SK-MEL-5 (cell line): ENCODE measurements at regions not wholly inside any gene's neighbourhood (a gene's known extent, or its start where the extent isn't known, plus 50 kb on each side); places are given as distances from the start of the nearest gene placed in this dataset.

Experiments used
- DNase-seq: peaks from one replicate; pipeline ENCODE4 v3.0.0-alpha.2; 2016; ENCODE audit warnings: low read depth, low spot score
- in situ Hi-C: cut with HindIII; loops from 2 replicates; pipeline ENCODE4 v1.10.0; 2016; ENCODE audit warnings: low sequenced_read_pairs, high pct_unique_total_duplicates, low pct_unique_long_range_greater_than_20kb

DNA sequence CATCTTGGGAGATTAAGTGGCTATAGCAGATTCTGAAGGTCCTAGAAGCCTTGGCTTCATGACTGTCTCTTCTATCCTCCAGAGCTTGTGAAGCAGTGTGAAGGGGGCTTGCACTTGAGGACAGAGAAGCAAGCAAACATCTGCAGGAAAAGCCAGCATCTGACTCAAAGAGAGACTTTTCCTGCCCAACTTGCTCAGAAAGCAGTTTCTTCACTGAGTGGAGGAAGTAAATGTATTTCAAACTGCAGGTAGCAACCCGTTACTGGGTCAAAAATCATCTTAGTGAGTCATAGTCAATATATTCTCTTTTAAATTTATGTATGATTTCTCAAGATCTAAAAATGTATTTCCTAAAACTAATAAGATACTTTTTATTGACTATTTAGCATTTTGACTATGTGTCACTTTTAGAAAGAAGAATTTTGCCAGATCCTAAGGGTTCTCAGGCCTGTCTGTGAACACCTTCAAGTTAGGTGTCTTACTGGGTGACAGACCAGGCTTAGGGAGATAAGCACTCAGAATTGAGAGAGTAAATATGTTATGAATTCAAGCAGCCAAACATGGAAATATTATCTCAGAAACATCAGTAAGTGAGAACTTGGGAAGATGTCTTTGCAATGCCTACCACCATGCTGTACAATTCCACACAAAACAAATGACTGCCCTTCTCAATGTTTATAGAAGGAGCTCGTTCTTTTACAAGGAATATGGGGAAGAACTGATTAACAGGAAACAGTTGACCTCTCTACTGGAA is 72.6 kb upstream of the DMAC1 start:
- in situ Hi-C loops = no loop called here
- no peak for DNase-seq

GRCh38 chr9:7869340-7869739 is 69.8 kb upstream of the DMAC1 start:
- DNase-seq = no peak

DNA sequence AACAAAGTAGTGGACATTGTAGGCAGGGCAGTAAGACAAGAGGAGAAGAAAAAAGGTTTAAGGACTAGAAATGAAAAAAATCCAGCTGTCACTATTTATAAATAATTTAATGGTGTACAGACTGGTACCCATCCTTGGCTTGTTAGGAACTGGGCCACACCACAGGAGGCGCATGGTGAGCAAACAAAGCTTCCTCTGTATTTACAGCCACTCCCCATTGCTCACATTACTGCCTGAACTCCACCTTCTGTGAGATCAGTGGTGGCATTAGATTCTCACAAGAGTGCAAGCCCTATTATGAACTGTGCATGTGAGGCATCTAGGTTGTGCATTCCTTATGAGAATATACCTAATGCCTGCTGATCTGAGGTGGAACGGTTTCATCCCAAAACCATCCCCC is 62.6 kb upstream of the DMAC1 start:
- DNase-seq = peak; percentile 3
- in situ Hi-C loops = no loop called here

More at GRCh38 chr9:7869340-7869739, 69.8 kb upstream of the DMAC1 start:
- in situ Hi-C loops = no loop called here

- no peak for DNase-seq
- in situ Hi-C loops = no loop called here
Observed at GRCh38 chr9:7861086-7861485, 61.5 kb upstream of the DMAC1 start.

- DNase-seq = no peak
- in situ Hi-C loops = no loop called here
Observed at GRCh38 chr9:7860335-7860709, 60.7 kb upstream of the DMAC1 start.

GRCh38 chr9:7859701-7860334 is 60.2 kb upstream of the DMAC1 start:
- in situ Hi-C loops = no loop called here
- DNase-seq = no peak

- no peak for DNase-seq
- in situ Hi-C loops = no loop called here
Observed at GRCh38 chr9:7858166-7858565, 58.6 kb upstream of the DMAC1 start.

DNA sequence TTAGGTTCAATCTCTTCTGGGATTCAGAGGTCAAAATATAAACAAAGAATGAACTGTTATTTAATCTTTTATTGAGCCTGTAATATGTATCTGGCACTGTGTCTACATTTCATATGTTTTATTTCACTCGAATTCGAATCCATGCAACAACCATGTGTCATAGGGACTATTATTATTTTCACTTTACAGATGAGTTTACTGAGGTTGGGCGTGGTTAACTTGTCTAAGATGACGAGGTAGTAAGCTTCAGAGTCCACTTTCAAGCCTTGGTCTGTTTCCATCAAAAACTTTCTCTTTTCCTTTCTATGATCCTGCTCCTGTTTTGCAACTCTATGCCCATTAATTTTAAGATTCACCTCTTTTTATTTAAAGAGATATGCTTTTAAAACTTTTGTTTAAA is 55.2 kb upstream of the DMAC1 start:
- in situ Hi-C loops = no loop called here
- no peak for DNase-seq
